H1 (cell line): ENCODE measurements at regions not wholly inside any gene's neighbourhood (a gene's known extent, or its start where the extent isn't known, plus 50 kb on each side); places are given as distances from the start of the nearest gene placed in this dataset.

Source experiments
- BCL11A ChIP-seq, 2 experiments: IDR thresholded peaks; one replicate each; pipeline ENCODE4 v1.6.1; 2011; ENCODE audit warnings: low read depth in 2 of 2, low read length in 2 of 2, mild to moderate bottlenecking in 2 of 2
- RFX5 ChIP-seq: IDR thresholded peaks from 2 replicates; pipeline ENCODE4 v1.6.1; 2011; ENCODE audit warnings: low read depth, low read length, improper control_type of control experiment, borderline replicate concordance
- TF ChIP-seq, protein P1 (sequence below): fragments of 300-600 bp; sonication (generic); IDR thresholded peaks from 2 replicates; pipeline ENCODE4 v1.7.1; 2012; ENCODE audit warnings: low read length, moderate library complexity, mild to moderate bottlenecking, inconsistent platforms; ENCODE audit not compliant: insufficient replicate concordance
- TF ChIP-seq, protein P2 (sequence below): IDR thresholded peaks from 2 replicates; pipeline ENCODE4 v1.6.1; 2012; ENCODE audit warnings: inconsistent platforms

DNA sequence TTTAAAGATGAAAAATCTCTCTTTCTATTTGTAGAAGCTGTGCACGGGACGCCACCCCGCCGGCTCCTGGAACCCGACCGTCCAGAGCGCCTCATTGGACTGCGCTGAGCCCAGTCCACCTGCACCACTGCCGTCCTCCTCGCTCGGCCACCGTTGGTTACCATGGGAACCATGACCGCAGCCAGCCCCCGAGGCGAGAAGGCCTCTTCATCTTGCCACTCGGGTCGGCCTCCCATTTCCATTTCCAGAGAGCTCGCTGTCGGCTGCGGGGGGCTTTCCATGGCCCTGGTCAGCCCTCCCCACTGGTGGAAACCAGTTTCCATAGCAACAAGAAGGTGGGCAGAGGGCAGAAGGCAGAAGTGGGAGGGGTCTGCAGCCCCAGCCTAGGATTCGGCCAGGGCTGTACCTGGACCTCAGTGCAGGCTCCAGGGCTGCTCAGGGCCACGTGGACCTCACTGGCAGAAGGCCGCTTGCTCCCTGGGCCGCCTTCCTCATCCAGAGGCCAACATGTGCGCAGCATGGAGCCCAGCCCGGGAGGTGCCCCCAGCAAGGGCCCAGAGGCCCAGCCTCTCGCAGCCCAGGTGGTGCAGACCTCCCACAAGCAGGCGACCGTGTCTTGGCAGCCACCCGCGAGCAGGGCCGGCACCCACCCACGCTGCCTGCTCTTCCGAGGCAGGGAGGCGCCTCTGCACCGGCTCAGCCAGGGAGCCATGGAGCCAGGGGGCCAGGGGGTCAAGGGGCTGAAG is 283.5 kb upstream of the PPP2R2D start (continued):
- TF ChIP-seq RFX5 (no peak), BCL11A (IDR thresholded peaks at IDR 0.05; ENCODE audit: low read depth in 2 of 2, low read length in 2 of 2) (no peak)
- TF ChIP-seq, protein P1, sequence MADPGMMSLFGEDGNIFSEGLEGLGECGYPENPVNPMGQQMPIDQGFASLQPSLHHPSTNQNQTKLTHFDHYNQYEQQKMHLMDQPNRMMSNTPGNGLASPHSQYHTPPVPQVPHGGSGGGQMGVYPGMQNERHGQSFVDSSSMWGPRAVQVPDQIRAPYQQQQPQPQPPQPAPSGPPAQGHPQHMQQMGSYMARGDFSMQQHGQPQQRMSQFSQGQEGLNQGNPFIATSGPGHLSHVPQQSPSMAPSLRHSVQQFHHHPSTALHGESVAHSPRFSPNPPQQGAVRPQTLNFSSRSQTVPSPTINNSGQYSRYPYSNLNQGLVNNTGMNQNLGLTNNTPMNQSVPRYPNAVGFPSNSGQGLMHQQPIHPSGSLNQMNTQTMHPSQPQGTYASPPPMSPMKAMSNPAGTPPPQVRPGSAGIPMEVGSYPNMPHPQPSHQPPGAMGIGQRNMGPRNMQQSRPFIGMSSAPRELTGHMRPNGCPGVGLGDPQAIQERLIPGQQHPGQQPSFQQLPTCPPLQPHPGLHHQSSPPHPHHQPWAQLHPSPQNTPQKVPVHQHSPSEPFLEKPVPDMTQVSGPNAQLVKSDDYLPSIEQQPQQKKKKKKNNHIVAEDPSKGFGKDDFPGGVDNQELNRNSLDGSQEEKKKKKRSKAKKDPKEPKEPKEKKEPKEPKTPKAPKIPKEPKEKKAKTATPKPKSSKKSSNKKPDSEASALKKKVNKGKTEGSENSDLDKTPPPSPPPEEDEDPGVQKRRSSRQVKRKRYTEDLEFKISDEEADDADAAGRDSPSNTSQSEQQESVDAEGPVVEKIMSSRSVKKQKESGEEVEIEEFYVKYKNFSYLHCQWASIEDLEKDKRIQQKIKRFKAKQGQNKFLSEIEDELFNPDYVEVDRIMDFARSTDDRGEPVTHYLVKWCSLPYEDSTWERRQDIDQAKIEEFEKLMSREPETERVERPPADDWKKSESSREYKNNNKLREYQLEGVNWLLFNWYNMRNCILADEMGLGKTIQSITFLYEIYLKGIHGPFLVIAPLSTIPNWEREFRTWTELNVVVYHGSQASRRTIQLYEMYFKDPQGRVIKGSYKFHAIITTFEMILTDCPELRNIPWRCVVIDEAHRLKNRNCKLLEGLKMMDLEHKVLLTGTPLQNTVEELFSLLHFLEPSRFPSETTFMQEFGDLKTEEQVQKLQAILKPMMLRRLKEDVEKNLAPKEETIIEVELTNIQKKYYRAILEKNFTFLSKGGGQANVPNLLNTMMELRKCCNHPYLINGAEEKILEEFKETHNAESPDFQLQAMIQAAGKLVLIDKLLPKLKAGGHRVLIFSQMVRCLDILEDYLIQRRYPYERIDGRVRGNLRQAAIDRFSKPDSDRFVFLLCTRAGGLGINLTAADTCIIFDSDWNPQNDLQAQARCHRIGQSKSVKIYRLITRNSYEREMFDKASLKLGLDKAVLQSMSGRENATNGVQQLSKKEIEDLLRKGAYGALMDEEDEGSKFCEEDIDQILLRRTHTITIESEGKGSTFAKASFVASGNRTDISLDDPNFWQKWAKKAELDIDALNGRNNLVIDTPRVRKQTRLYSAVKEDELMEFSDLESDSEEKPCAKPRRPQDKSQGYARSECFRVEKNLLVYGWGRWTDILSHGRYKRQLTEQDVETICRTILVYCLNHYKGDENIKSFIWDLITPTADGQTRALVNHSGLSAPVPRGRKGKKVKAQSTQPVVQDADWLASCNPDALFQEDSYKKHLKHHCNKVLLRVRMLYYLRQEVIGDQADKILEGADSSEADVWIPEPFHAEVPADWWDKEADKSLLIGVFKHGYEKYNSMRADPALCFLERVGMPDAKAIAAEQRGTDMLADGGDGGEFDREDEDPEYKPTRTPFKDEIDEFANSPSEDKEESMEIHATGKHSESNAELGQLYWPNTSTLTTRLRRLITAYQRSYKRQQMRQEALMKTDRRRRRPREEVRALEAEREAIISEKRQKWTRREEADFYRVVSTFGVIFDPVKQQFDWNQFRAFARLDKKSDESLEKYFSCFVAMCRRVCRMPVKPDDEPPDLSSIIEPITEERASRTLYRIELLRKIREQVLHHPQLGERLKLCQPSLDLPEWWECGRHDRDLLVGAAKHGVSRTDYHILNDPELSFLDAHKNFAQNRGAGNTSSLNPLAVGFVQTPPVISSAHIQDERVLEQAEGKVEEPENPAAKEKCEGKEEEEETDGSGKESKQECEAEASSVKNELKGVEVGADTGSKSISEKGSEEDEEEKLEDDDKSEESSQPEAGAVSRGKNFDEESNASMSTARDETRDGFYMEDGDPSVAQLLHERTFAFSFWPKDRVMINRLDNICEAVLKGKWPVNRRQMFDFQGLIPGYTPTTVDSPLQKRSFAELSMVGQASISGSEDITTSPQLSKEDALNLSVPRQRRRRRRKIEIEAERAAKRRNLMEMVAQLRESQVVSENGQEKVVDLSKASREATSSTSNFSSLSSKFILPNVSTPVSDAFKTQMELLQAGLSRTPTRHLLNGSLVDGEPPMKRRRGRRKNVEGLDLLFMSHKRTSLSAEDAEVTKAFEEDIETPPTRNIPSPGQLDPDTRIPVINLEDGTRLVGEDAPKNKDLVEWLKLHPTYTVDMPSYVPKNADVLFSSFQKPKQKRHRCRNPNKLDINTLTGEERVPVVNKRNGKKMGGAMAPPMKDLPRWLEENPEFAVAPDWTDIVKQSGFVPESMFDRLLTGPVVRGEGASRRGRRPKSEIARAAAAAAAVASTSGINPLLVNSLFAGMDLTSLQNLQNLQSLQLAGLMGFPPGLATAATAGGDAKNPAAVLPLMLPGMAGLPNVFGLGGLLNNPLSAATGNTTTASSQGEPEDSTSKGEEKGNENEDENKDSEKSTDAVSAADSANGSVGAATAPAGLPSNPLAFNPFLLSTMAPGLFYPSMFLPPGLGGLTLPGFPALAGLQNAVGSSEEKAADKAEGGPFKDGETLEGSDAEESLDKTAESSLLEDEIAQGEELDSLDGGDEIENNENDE = no peak
- TF ChIP-seq, protein P2, sequence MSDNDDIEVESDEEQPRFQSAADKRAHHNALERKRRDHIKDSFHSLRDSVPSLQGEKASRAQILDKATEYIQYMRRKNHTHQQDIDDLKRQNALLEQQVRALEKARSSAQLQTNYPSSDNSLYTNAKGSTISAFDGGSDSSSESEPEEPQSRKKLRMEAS = no peak
